GM12891 (cell line): ENCODE measurements at regions not wholly inside any gene's neighbourhood (a gene's known extent, or its start where the extent isn't known, plus 50 kb on each side); places are given as distances from the start of the nearest gene placed in this dataset.

Experiments used
- DNase-seq: peaks from one replicate; pipeline ENCODE4 v3.0.0; 2011; ENCODE audit warnings: low spot score; ENCODE audit not compliant: insufficient read length
- FAIRE-seq: peaks from 2 replicates; lab custom pipeline; 2011; peaks lifted over from hg19 to GRCh38; lab: Jason Lieb, UNC
- PAX5 ChIP-seq: IDR thresholded peaks from 2 replicates; pipeline ENCODE4 v1.6.1; 2011; ENCODE audit warnings: low read length, moderate library complexity, mild to moderate bottlenecking; ENCODE audit not compliant: insufficient read depth, severe bottlenecking
- POLR2A ChIP-seq: IDR thresholded peaks from 2 replicates; pipeline ENCODE4 v1.6.1; 2011; ENCODE audit warnings: low read depth, low read length, control low read depth
- POLR2AphosphoS5 ChIP-seq: IDR thresholded peaks from 2 replicates; pipeline ENCODE4 v1.6.1; 2011; ENCODE audit warnings: low read depth, low read length, control low read depth
- POU2F2 ChIP-seq: IDR thresholded peaks from 2 replicates; pipeline ENCODE4 v1.6.1; 2011; ENCODE audit warnings: low read depth, mild to moderate bottlenecking, control low read depth, low read length, moderate library complexity
- SPI1 ChIP-seq: IDR thresholded peaks from 2 replicates; pipeline ENCODE4 v1.6.1; 2011; ENCODE audit warnings: low read depth, low read length, control low read depth
- TAF1 ChIP-seq: IDR thresholded peaks from 2 replicates; pipeline ENCODE4 v1.6.1; 2011; ENCODE audit warnings: low read depth, low read length, control low read depth

DNA sequence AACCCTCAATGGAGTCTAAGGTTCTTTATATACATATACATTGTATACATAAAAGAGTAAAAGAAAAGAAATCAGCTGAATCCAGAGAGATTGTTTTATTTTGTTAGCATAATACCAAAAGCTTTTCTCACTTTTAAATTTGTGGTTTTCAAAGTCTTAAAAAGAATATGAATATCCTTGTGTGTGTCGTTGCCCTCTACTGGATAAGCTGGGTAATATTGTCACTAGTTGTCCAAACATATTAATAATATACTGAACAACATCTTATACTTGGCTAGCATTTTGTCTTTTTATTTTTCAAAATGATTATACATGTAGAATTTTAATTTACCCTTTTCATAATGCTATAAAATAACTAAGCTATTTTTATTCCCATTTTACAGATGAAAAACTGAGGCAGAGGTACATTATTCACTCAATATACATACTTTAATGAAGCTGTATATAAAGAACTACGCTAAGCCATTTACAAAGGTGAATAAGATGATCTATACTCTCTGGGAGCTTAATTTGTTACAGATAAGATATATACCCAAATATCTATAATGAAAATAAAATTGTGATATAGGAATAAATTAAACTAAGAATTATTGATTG, 531.7 kb downstream of the TFAP2B start:
- FAIRE-seq, result no peak
- no peak for TF ChIP-seq POU2F2
- TF ChIP-seq POLR2A, result no peak
- no peak for TF ChIP-seq POLR2AphosphoS5
- TF ChIP-seq TAF1, result no peak
- TF ChIP-seq PAX5, result no peak
- no peak for TF ChIP-seq SPI1
- DNase-seq, result no peak

DNA sequence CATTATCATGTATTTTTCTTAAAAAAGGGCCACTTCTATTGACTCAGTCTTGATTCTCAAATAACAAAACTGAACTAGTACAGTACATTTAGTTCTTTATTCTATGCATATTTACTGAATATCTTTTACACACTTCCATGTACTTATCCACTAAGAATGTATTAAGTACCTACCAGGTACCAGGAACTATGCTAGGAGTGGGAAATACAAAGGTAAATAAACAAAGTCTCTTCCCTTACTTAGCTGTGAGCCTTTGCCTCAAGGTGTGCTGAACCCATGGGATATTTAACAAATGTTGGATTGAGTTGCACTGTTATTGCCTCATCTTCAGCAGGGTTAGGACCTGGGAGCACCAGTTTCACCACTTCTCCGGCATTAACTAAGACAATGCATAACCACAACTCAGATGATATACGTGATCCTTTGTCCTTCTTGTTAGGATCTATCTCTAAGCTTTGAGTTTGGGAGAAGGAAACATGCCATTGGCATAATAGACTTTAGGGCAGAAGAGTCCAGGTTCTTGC, 533.9 kb downstream of the TFAP2B start:
- DNase-seq (no peak), FAIRE-seq (no peak)
- TF ChIP-seq PAX5 (no peak), POU2F2 (no peak), POLR2AphosphoS5 (no peak), SPI1 (no peak), POLR2A (no peak), TAF1 (no peak)

DNA sequence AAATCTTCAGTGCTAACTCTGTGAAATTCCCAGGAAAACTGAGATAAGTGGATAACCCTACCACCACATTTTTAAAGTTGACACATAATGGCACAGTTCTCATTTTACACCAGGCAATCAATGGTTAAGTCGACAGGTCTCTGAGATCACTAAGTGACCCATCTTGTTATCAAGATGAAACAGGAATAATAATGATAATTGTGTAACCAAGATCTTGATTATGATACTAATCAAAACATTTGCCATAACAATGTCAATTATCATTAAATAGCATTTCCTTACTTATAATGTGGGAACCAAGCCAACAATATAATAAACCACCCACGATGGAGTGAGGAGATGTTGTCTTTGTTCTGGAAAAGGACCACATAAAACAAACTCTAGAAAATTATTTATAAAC, 541.6 kb downstream of the TFAP2B start:
- FAIRE-seq (no peak), DNase-seq (no peak)
- TF ChIP-seq TAF1, result no peak
- TF ChIP-seq POU2F2, result no peak
- TF ChIP-seq PAX5, result no peak
- no peak for TF ChIP-seq POLR2AphosphoS5
- TF ChIP-seq SPI1, result no peak
- TF ChIP-seq POLR2A, result no peak

DNA sequence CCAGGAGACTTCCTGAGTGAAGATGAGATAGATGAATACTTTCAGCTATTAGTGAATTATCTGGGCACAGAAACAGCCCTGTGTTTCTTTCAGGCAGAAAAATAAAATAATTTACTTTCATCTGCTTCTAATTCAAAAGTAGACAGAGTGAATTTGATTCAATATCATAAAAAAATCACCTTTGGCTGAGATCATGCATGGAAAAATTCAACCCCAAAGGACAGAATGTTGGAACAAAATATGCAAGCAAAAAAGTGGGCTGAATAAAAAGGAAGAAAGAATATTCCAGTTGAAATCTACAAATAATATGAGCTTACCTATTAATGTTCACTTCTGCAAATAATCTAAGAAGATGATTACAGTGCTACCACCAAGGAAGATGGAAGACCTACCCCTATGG, 546.9 kb downstream of the TFAP2B start:
- DNase-seq, result no peak
- TF ChIP-seq POLR2AphosphoS5 (no peak), PAX5 (no peak), TAF1 (no peak), POU2F2 (no peak), POLR2A (no peak)
- FAIRE-seq, result no peak

DNA sequence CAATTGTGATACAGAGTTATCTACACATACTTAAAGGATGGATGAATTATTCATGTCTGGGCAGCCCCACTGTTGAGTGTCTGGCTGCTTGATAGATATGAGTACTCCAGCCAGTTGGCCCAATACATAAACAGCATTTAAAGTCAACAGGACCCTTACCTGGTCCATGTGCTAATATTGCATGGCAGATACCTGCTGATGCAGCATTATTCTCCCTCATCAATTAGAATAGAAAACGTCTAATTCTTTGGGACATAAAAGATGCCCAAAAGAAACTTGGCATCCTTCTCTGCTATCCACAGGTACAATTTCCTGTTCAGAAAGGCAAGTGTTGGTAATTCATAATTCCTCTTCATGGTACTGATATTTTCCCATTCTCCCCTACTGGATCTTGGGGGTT, 550.8 kb downstream of the TFAP2B start:
- no peak for TF ChIP-seq TAF1
- no peak for TF ChIP-seq POLR2AphosphoS5
- no peak for TF ChIP-seq SPI1
- TF ChIP-seq PAX5, result no peak
- no peak for TF ChIP-seq POLR2A
- no peak for TF ChIP-seq POU2F2
- no peak for DNase-seq
- FAIRE-seq, result no peak

DNA sequence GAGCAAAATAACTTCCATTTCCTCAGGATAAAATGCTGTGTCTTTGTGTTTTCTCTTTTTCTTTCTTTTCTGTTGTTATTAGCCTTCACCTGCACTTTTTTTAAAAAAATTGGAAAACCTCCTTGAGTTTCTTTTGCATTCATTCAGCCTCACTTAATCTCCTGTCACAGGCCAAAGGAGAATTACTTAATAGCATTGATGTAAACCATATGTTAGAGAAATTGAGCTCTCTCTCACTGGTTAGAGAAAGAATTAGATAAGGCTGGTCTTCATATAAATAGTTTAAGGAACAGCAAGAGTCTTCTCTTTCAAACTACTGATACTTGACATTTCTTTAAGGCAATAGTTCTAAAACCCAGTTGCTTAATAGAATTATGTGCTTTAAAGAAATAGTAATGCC, 564.2 kb downstream of the TFAP2B start:
- FAIRE-seq (no peak), DNase-seq (no peak)
- no peak for TF ChIP-seq POLR2A
- no peak for TF ChIP-seq TAF1
- no peak for TF ChIP-seq PAX5
- no peak for TF ChIP-seq POLR2AphosphoS5
- TF ChIP-seq SPI1, result no peak
- no peak for TF ChIP-seq POU2F2

DNA sequence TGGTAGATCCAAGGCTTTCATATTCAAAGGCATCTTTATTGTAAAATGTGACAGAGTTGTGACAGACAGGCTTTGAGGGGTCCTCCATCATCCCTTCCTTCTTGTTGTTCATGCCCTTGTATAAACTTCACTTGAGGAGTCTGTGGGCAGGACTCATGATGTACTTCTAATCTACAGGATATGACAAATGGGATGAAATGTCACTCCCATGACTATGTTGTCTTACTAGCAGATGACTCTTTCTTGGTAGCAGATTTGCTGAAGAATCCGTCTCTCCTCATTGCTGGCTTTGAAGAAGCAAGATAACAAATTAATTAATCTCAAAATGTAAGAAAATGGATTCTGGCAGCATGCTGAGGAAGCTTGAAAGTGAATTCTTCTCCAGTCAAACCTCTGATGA, 566.1 kb downstream of the TFAP2B start:
- FAIRE-seq, result no peak
- DNase-seq, result no peak
- TF ChIP-seq POLR2A, result no peak
- no peak for TF ChIP-seq TAF1
- no peak for TF ChIP-seq SPI1
- TF ChIP-seq POLR2AphosphoS5, result no peak
- no peak for TF ChIP-seq PAX5
- no peak for TF ChIP-seq POU2F2

DNA sequence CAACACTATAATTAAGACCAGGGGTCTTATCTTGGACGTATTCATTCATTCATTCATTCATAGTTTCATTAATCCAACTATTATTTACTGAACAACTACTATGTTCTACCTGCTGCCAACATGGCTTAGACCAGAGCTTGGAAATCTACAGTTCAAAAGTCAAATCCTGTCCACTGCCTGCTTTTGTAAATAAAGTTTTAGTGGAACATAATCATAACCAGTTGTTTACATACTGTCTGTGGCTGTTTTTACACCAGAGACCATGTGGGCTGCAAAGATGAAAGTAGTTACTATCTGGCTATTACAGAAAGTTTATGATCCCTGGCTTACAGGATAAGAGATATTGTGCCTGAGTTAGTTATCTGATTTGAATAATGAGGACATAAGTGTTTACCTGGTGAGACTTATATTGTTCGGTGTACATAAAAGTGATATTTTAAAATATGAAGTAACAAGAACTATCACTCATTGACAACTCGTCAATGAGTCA, 567.7 kb downstream of the TFAP2B start:
- DNase-seq, result no peak
- no peak for FAIRE-seq
- no peak for TF ChIP-seq POLR2A
- no peak for TF ChIP-seq SPI1
- no peak for TF ChIP-seq POLR2AphosphoS5
- TF ChIP-seq PAX5, result no peak
- TF ChIP-seq POU2F2, result no peak
- TF ChIP-seq TAF1, result no peak

DNA sequence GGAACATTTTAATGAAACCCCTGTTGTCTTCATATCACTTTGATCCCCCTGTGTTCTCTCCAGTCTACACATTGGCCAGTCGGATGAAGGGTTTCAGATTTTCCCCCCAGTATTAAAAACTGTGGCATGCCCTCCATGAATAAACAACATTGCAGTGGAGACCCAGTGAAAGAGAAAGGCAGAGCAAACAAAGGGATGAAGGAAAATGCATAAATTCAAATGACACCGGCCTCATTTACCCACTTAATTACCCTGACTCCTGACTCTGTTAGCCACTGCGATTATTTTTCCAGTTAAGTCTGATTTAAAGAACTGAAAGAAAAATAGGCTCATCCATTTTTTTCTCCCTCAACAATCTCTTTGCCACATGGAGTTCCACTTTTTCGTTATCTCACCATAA, 569.2 kb downstream of the TFAP2B start:
- DNase-seq, result no peak
- TF ChIP-seq SPI1, result no peak
- TF ChIP-seq POU2F2, result no peak
- TF ChIP-seq POLR2A, result no peak
- TF ChIP-seq PAX5, result no peak
- TF ChIP-seq TAF1, result no peak
- no peak for TF ChIP-seq POLR2AphosphoS5
- no peak for FAIRE-seq

DNA sequence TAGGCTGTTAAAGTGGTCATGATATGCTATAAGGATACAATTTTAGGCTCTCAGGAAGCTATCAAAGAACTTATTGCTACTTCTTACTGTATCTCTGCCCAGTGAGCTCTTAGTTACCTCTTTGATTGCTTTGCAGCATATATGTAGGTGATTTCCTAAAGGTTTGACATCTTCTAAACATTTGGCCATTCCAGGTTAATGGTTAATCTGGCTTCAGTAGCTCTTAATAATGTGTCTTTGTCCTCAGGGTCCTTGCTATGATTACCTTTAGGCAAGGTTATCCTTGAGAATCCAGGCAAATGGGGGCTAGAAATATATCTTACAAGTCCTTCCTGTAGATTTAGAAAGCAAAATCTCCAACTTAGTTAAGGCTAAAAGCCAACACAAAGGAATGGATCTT, 575.4 kb downstream of the TFAP2B start:
- FAIRE-seq, result no peak
- no peak for DNase-seq
- TF ChIP-seq POLR2AphosphoS5, result no peak
- no peak for TF ChIP-seq POLR2A
- no peak for TF ChIP-seq POU2F2
- TF ChIP-seq PAX5, result no peak
- TF ChIP-seq TAF1, result no peak
- TF ChIP-seq SPI1, result no peak

DNA sequence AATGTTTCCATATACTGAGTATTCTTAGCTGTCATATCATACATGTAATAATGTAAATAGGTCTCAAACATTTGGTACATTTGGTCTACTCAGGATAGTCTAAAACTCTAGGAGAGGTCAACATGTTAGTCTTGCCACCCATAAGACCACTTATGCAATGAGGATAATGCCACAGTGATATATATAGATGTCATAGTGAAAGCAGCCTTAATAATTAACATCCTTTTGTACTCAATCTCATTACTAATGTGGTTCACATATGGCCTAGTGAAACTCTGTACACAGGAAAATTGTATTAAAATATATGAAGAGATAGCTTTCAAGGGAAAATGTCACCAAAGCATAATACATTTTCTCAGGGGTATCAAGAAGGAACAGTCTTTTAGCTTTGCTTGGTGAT, 577.9 kb downstream of the TFAP2B start:
- FAIRE-seq (no peak), DNase-seq (no peak)
- TF ChIP-seq TAF1 (no peak), SPI1 (no peak), POLR2A (no peak), PAX5 (no peak), POLR2AphosphoS5 (no peak), POU2F2 (no peak)
